ENCODE measurements at regions not wholly inside any gene's neighbourhood (a gene's known extent, or its start where the extent isn't known, plus 50 kb on each side); places are given as distances from the start of the nearest gene placed in this dataset.

DNA sequence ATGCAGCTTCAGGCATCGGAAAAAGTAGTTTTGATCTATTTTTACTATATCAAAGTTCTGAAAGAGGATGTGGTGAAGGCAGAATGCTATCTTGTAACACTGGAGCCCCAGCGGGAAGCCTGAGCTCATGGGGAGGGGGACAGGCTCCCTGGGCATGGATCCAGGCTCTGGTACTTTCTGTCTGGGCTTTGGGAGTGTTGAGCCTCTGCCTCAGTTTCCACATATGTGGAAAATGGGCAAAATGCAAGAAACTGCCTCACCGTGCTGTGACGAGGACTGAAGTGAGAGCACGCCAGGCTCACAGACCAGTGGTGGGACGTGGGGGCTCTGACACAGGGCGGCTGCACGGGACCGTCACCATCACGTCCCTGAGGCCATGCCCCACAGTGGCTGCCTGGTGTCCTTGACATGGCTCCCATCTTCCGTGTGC is 182.9 kb upstream of the SHH start:
- TF ChIP-seq CTCF (IDR thresholded peaks at IDR 0.05), result no peak
- TF ChIP-seq FOSL2 (IDR thresholded peaks at IDR 0.05), result no peak
- no peak for TF ChIP-seq FOSL2 (CRISPR knock-in tag; IDR thresholded peaks at IDR 0.05)
- no peak for TF ChIP-seq POLR2A (IDR thresholded peaks at IDR 0.05; ENCODE audit: low read length)
- TF ChIP-seq HMGXB4 (CRISPR knock-in tag; IDR thresholded peaks at IDR 0.05; ENCODE audit: borderline replicate concordance), result no peak
- no peak for TF ChIP-seq HDAC2 (IDR thresholded peaks at IDR 0.05)
- no peak for TF ChIP-seq EP300 (IDR thresholded peaks at IDR 0.05)
- TF ChIP-seq CEBPB (IDR thresholded peaks at IDR 0.05), result no peak
- TF ChIP-seq RFX5 (IDR thresholded peaks at IDR 0.05), result no peak
- TF ChIP-seq, protein P1, sequence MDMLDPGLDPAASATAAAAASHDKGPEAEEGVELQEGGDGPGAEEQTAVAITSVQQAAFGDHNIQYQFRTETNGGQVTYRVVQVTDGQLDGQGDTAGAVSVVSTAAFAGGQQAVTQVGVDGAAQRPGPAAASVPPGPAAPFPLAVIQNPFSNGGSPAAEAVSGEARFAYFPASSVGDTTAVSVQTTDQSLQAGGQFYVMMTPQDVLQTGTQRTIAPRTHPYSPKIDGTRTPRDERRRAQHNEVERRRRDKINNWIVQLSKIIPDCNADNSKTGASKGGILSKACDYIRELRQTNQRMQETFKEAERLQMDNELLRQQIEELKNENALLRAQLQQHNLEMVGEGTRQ (IDR thresholded peaks at IDR 0.05), result no peak
